A549 (cell line): ENCODE measurements at regions not wholly inside any gene's neighbourhood (a gene's known extent, or its start where the extent isn't known, plus 50 kb on each side); places are given as distances from the start of the nearest gene placed in this dataset.

Experiments
- ATAC-seq, 2 experiments: fragments of 200-7000 bp in 1 of 2; fragments of >200 bp in 1 of 2; cut with Nextera tagmentation in 1 of 2; cut with Tn5 transposase in 1 of 2; 3 replicates each; pipeline versions ENCODE4 v1.8.0 to v1.9.1; 2018 to 2020; ENCODE audit warnings: mild to moderate bottlenecking in 1 of 2, moderate library complexity in 1 of 2
- CTCF ChIA-PET: fragments of 300-600 bp; sonication (Branson Sonifier 250); formaldehyde crosslinking; extraction: SDS; loops from one replicate; lab custom pipeline; 2021; ENCODE audit warnings: antibody characterized with exemption, inconsistent platforms; lab: Yijun Ruan, JAX
- POLR2A ChIA-PET: fragments of 350-600 bp; formaldehyde crosslinking; extraction: SDS; loops from one replicate; lab custom pipeline; 2021; ENCODE audit warnings: antibody characterized with exemption, inconsistent platforms; lab: Yijun Ruan, JAX
- DNase-seq, 2 experiments: peaks; one replicate each; pipeline versions ENCODE4 v3.0.0 to v3.0.0-alpha.2; 2011 to 2016; ENCODE audit warnings: low read depth in 1 of 2, low spot score in 1 of 2
- FAIRE-seq: peaks from 2 replicates; lab custom pipeline; 2011; peaks lifted over from hg19 to GRCh38; lab: Jason Lieb, UNC
- H3K27ac ChIP-seq, 2 experiments: fragments of >200 bp; sonication (Bioruptor Twin); formaldehyde crosslinking; 3 replicates each; pipeline ENCODE4 v1.5.1; 2016 to 2017
- H3K4me1 ChIP-seq: fragments of >200 bp; sonication (Bioruptor Twin); formaldehyde crosslinking; 3 replicates; pipeline ENCODE4 v1.6.1; 2016
- H3K4me2 ChIP-seq: fragments of >200 bp; sonication (Bioruptor Twin); formaldehyde crosslinking; 3 replicates; pipeline ENCODE4 v1.6.1; 2016
- H3K4me3 ChIP-seq: fragments of >200 bp; sonication (Bioruptor Twin); formaldehyde crosslinking; 3 replicates; pipeline ENCODE4 v1.5.1; 2016
- H3K9me3 ChIP-seq: fragments of >200 bp; sonication (Bioruptor Twin); formaldehyde crosslinking; 3 replicates; pipeline ENCODE4 v1.6.1; 2016
- BHLHE40 ChIP-seq: IDR thresholded peaks from 2 replicates; pipeline ENCODE4 v1.6.1; 2012; ENCODE audit warnings: low read depth, low read length, inconsistent platforms
- CBX2 ChIP-seq: fragments of 200-600 bp; sonication (generic); IDR thresholded peaks from 2 replicates; pipeline ENCODE4 v1.6.1; 2016; ENCODE audit warnings: low read depth, mild to moderate bottlenecking, borderline replicate concordance
- EHF ChIP-seq: fragments of 250-450 bp; sonication (Bioruptor Pico); IDR thresholded peaks from 2 replicates; pipeline ENCODE4 v1.5.0; 2020; ENCODE audit warnings: mild to moderate bottlenecking
- EHMT2 ChIP-seq: fragments of 200-600 bp; sonication (generic); IDR thresholded peaks from 2 replicates; pipeline ENCODE4 v1.6.1; 2016; ENCODE audit warnings: antibody characterized with exemption, low read depth, mild to moderate bottlenecking, moderate library complexity
- EP300 ChIP-seq, 2 experiments: fragments of >200 bp; sonication (Bioruptor Twin); formaldehyde crosslinking; IDR thresholded peaks; 2 replicates in 1 of 2; 3 replicates in 1 of 2; pipeline ENCODE4 v1.6.1; 2016 to 2017
- FOSL2 ChIP-seq, 2 experiments: fragments of 450-650 bp in 1 of 2; fragments of >200 bp in 1 of 2; sonication (Bioruptor Twin) in 1 of 2; formaldehyde crosslinking; IDR thresholded peaks; 2 replicates each; pipeline versions ENCODE4 v1.5.0 to v1.6.1; 2016 to 2020; ENCODE audit warnings: mild to moderate bottlenecking in 1 of 2, moderate library complexity in 1 of 2
- HOXB5 ChIP-seq: fragments of 250-450 bp; sonication (Bioruptor Pico); IDR thresholded peaks from 2 replicates; pipeline ENCODE4 v1.5.0; 2020; ENCODE audit warnings: mild to moderate bottlenecking, moderate library complexity
- KDM1A ChIP-seq: fragments of 200-600 bp; sonication (generic); IDR thresholded peaks from 2 replicates; pipeline ENCODE4 v1.6.1; 2016; ENCODE audit warnings: low read depth, mild to moderate bottlenecking
- MAFK ChIP-seq: fragments of 450-650 bp; IDR thresholded peaks from 2 replicates; pipeline ENCODE4 v1.6.1; 2014; ENCODE audit not compliant: partially characterized antibody
- NR3C1 ChIP-seq: fragments of >200 bp; sonication (Bioruptor Twin); formaldehyde crosslinking; IDR thresholded peaks from 3 replicates; pipeline ENCODE4 v1.6.1; 2017
- POLR2A ChIP-seq: IDR thresholded peaks from 2 replicates; pipeline ENCODE4 v1.6.1; 2012; ENCODE audit warnings: mild to moderate bottlenecking, low read length
- RAD21 ChIP-seq, 2 experiments: fragments of >200 bp in 1 of 2; sonication (Bioruptor Twin) in 1 of 2; formaldehyde crosslinking in 1 of 2; IDR thresholded peaks in 1 of 2; conservative IDR thresholded peaks in 1 of 2; 2 replicates in 1 of 2; 3 replicates in 1 of 2; pipeline ENCODE4 v1.6.1; 2012 to 2018; ENCODE audit warnings: inconsistent platforms in 1 of 2
- RARB ChIP-seq: fragments of 250-450 bp; sonication (Bioruptor Pico); IDR thresholded peaks from 2 replicates; pipeline ENCODE4 v1.8.0; 2021; ENCODE audit warnings: mild to moderate bottlenecking, moderate library complexity
- REST ChIP-seq: fragments of 200-600 bp; sonication (generic); IDR thresholded peaks from 2 replicates; pipeline ENCODE4 v1.6.1; 2016; ENCODE audit warnings: antibody characterized with exemption, mild to moderate bottlenecking, moderate library complexity
- SMC3 ChIP-seq: fragments of >200 bp; sonication (Bioruptor Twin); formaldehyde crosslinking; IDR thresholded peaks from 3 replicates; pipeline ENCODE4 v1.6.1; 2018; ENCODE audit warnings: inconsistent platforms
- USF2 ChIP-seq: fragments of 450-650 bp; IDR thresholded peaks from 2 replicates; pipeline ENCODE4 v1.6.1; 2014; ENCODE audit warnings: antibody characterized with exemption
- ZC3H11A ChIP-seq: fragments of 450-650 bp; IDR thresholded peaks from 2 replicates; pipeline ENCODE4 v1.6.1; 2014; ENCODE audit warnings: antibody characterized with exemption, mild to moderate bottlenecking
- ZFP36 ChIP-seq: fragments of 450-650 bp; IDR thresholded peaks from 2 replicates; pipeline ENCODE4 v1.6.1; 2014; ENCODE audit warnings: borderline replicate concordance; ENCODE audit not compliant: partially characterized antibody
- ZNF302 ChIP-seq: fragments of 250-450 bp; sonication (Bioruptor Pico); IDR thresholded peaks from 2 replicates; pipeline ENCODE4 v1.9.0; 2021; ENCODE audit warnings: inconsistent platforms, mild to moderate bottlenecking, moderate library complexity
- WGBS: methylation state at CpG from one replicate; pipeline ENCODE4 v1.1.6; 2017; ENCODE audit errors: missing lambda C conversion rate; 5-methylcytosine and 5-hydroxymethylcytosine counted together
- TF ChIP-seq, protein P1 (sequence below): fragments of >200 bp; sonication (Bioruptor Twin); formaldehyde crosslinking; IDR thresholded peaks from 3 replicates; pipeline ENCODE4 v1.5.1; 2016
- TF ChIP-seq, protein P2 (sequence below): IDR thresholded peaks from 2 replicates; pipeline ENCODE4 v1.6.1; 2012

- 5% methylated on average over 2 of the region's 2 CpGs for WGBS
- no peak overlapping the region for H3K27ac ChIP-seq
- FAIRE-seq: no peak
- no peaks in the 10 kb centered on the region for H3K4me1 ChIP-seq
- no peak for TF ChIP-seq RARB (CRISPR knock-in tag)
- TF ChIP-seq CBX2: no peak
- TF ChIP-seq RAD21 (conservative IDR thresholded peaks at IDR 0.05 in 1 of 2, IDR thresholded peaks at IDR 0.05 in 1 of 2): no peak
- no peak for ATAC-seq
- ChIA-PET CTCF (no interaction called here), POLR2A (no interaction called here)
- H3K4me3 ChIP-seq: no peak overlapping the region
- no peak for DNase-seq
- no peak overlapping the region for H3K4me2 ChIP-seq
- H3K9me3 ChIP-seq: no peaks in the 10 kb centered on the region
Observed at GRCh38 chr6:97449444-97449966, 166.5 kb upstream of the MMS22L start.

DNA sequence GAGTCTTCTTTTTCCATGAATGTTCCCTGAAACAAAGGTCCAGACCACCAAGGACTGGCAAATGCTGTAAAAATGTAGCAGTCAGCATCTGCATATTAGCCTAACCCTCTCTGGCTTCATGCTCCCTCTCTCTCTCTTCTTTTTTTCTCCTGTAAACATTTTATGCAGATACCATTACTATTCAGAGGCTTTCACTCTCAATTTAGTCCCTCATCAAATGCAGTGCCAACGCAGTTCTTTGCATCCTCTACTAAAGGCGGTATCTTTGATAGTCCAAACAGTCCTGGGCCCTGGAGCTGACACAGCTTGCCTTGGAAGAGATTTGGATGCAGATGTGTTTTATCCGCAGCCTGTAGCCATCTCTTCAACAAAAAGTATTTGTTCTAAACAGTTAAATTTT lies 167.1 kb upstream of the MMS22L start:
- no peak for ATAC-seq

More for the DNA sequence above, 167.1 kb upstream of the MMS22L start:
- Histone ChIP-seq H3K27ac (no peak overlapping the region), H3K9me3 (no peaks in the 10 kb centered on the region), H3K4me1 (no peaks in the 10 kb centered on the region), H3K4me3 (no peak overlapping the region), H3K4me2 (no peak overlapping the region)
- POLR2A ChIA-PET: no interaction called here
- TF ChIP-seq ZC3H11A (no peak), REST (no peak), NR3C1 (no peak), ZNF302 (CRISPR knock-in tag) (no peak), USF2 (no peak), POLR2A (no peak), FOSL2 (IDR thresholded peaks at IDR 0.05) (no peak), FOSL2 (CRISPR knock-in tag; IDR thresholded peaks at IDR 0.05) (no peak), SMC3 (no peak), MAFK (no peak), EHMT2 (no peak), BHLHE40 (no peak), HOXB5 (CRISPR knock-in tag) (no peak), EHF (CRISPR knock-in tag) (no peak), RAD21 (conservative IDR thresholded peaks at IDR 0.05 in 1 of 2, IDR thresholded peaks at IDR 0.05 in 1 of 2) (no peak), ZFP36 (no peak), EP300 (IDR thresholded peaks at IDR 0.05) (no peak), KDM1A (no peak)
- TF ChIP-seq, protein P1, sequence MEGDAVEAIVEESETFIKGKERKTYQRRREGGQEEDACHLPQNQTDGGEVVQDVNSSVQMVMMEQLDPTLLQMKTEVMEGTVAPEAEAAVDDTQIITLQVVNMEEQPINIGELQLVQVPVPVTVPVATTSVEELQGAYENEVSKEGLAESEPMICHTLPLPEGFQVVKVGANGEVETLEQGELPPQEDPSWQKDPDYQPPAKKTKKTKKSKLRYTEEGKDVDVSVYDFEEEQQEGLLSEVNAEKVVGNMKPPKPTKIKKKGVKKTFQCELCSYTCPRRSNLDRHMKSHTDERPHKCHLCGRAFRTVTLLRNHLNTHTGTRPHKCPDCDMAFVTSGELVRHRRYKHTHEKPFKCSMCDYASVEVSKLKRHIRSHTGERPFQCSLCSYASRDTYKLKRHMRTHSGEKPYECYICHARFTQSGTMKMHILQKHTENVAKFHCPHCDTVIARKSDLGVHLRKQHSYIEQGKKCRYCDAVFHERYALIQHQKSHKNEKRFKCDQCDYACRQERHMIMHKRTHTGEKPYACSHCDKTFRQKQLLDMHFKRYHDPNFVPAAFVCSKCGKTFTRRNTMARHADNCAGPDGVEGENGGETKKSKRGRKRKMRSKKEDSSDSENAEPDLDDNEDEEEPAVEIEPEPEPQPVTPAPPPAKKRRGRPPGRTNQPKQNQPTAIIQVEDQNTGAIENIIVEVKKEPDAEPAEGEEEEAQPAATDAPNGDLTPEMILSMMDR: no peak
- TF ChIP-seq, protein P2, sequence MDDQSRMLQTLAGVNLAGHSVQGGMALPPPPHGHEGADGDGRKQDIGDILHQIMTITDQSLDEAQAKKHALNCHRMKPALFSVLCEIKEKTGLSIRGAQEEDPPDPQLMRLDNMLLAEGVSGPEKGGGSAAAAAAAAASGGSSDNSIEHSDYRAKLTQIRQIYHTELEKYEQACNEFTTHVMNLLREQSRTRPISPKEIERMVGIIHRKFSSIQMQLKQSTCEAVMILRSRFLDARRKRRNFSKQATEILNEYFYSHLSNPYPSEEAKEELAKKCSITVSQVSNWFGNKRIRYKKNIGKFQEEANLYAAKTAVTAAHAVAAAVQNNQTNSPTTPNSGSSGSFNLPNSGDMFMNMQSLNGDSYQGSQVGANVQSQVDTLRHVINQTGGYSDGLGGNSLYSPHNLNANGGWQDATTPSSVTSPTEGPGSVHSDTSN: no peak
- no peak for FAIRE-seq
- 25% methylated on average over 3 of the region's 3 CpGs for WGBS
- no peak for DNase-seq
- CTCF ChIA-PET: no interaction called here
